ENCODE measurements at regions not wholly inside any gene's neighbourhood (a gene's known extent, or its start where the extent isn't known, plus 50 kb on each side); places are given as distances from the start of the nearest gene placed in this dataset.

- no peaks in the 10 kb centered on the region for H3F3A ChIP-seq (ENCODE audit: insufficient read depth, low read length)
- no peak overlapping the region for H3K4me2 ChIP-seq (ENCODE audit: low read length)
- no peak overlapping the region for H2AFZ ChIP-seq (ENCODE audit: low read length)
- H3K27me3 ChIP-seq (ENCODE audit: insufficient read depth, low read length), result no peaks in the 10 kb centered on the region
- no peaks in the 10 kb centered on the region for H3K4me1 ChIP-seq (ENCODE audit: insufficient read depth, low read length, severe bottlenecking)
- no peaks in the 10 kb centered on the region; the same call in 1 of the 2 replicates for H3K36me3 ChIP-seq (ENCODE audit: insufficient read depth, low read length)
- no peak overlapping the region for H3K27ac ChIP-seq (ENCODE audit: low read depth, low read length, poor library complexity, severe bottlenecking)
- H3K9me3 ChIP-seq (ENCODE audit: low read length), result no peaks in the 10 kb centered on the region
- no peak overlapping the region for H3K4me3 ChIP-seq (ENCODE audit: low read depth, low read length, poor library complexity, severe bottlenecking)
- no peaks in the 10 kb centered on the region for H3K9me2 ChIP-seq (ENCODE audit: low read depth, low read length)
- no peaks in the 10 kb centered on the region for H4K20me1 ChIP-seq (ENCODE audit: insufficient read depth, low read length)
- H3K79me2 ChIP-seq (ENCODE audit: insufficient read depth, low read length), result no peaks in the 10 kb centered on the region
- TF ChIP-seq EZH2 (IDR thresholded peaks at IDR 0.05; ENCODE audit: borderline replicate concordance, low read length), result no peak
- no peak for TF ChIP-seq CTCF (IDR thresholded peaks at IDR 0.05; ENCODE audit: low read length)
- no peak overlapping the region for H3K9ac ChIP-seq (ENCODE audit: low read length)
Measured at GRCh38 chr10:113317489-113317888, 235.4 kb upstream of the HABP2 start.

- H3K27ac ChIP-seq (ENCODE audit: low read depth, low read length, poor library complexity, severe bottlenecking), result no peak overlapping the region
- H3K27me3 ChIP-seq (ENCODE audit: insufficient read depth, low read length), result no peaks in the 10 kb centered on the region
- H3F3A ChIP-seq (ENCODE audit: insufficient read depth, low read length), result no peaks in the 10 kb centered on the region
- no peak for TF ChIP-seq CTCF (IDR thresholded peaks at IDR 0.05; ENCODE audit: low read length)
- no peak for TF ChIP-seq EZH2 (IDR thresholded peaks at IDR 0.05; ENCODE audit: borderline replicate concordance, low read length)
- no peak overlapping the region for H3K9ac ChIP-seq (ENCODE audit: low read length)
- H3K4me3 ChIP-seq (ENCODE audit: low read depth, low read length, poor library complexity, severe bottlenecking), result no peak overlapping the region
- no peaks in the 10 kb centered on the region for H3K9me2 ChIP-seq (ENCODE audit: low read depth, low read length)
- no peak overlapping the region for H3K4me2 ChIP-seq (ENCODE audit: low read length)
- H3K79me2 ChIP-seq (ENCODE audit: insufficient read depth, low read length), result no peaks in the 10 kb centered on the region
- no peaks in the 10 kb centered on the region for H3K4me1 ChIP-seq (ENCODE audit: insufficient read depth, low read length, severe bottlenecking)
- H2AFZ ChIP-seq (ENCODE audit: low read length), result no peak overlapping the region
- H4K20me1 ChIP-seq (ENCODE audit: insufficient read depth, low read length), result no peaks in the 10 kb centered on the region
- H3K36me3 ChIP-seq (ENCODE audit: insufficient read depth, low read length), result no peaks in the 10 kb centered on the region
- H3K9me3 ChIP-seq (ENCODE audit: low read length), result no peaks in the 10 kb centered on the region
Measured at GRCh38 chr10:113319479-113319878, 233.4 kb upstream of the HABP2 start.

- H3F3A ChIP-seq (ENCODE audit: insufficient read depth, low read length), result no peaks in the 10 kb centered on the region
- no peak overlapping the region for H3K27ac ChIP-seq (ENCODE audit: low read depth, low read length, poor library complexity, severe bottlenecking)
- H3K4me1 ChIP-seq (ENCODE audit: insufficient read depth, low read length, severe bottlenecking), result no peaks in the 10 kb centered on the region
- H3K9ac ChIP-seq (ENCODE audit: low read length), result no peak overlapping the region
- no peaks in the 10 kb centered on the region for H3K79me2 ChIP-seq (ENCODE audit: insufficient read depth, low read length)
- no peak overlapping the region for H2AFZ ChIP-seq (ENCODE audit: low read length)
- no peaks in the 10 kb centered on the region for H4K20me1 ChIP-seq (ENCODE audit: insufficient read depth, low read length)
- H3K4me2 ChIP-seq (ENCODE audit: low read length), result no peak overlapping the region
- TF ChIP-seq EZH2 (IDR thresholded peaks at IDR 0.05; ENCODE audit: borderline replicate concordance, low read length) (no peak), CTCF (IDR thresholded peaks at IDR 0.05; ENCODE audit: low read length) (no peak)
- H3K27me3 ChIP-seq (ENCODE audit: insufficient read depth, low read length), result no peaks in the 10 kb centered on the region
- H3K4me3 ChIP-seq (ENCODE audit: low read depth, low read length, poor library complexity, severe bottlenecking), result no peak overlapping the region
- no peaks in the 10 kb centered on the region for H3K36me3 ChIP-seq (ENCODE audit: insufficient read depth, low read length)
- no peaks in the 10 kb centered on the region for H3K9me2 ChIP-seq (ENCODE audit: low read depth, low read length)
- H3K9me3 ChIP-seq (ENCODE audit: low read length), result no peaks in the 10 kb centered on the region
Measured at GRCh38 chr10:113320211-113320610, 232.6 kb upstream of the HABP2 start.

All from OCI-LY1 (cell line).